HCT116 (cell line): ENCODE measurements at regions not wholly inside any gene's neighbourhood (a gene's known extent, or its start where the extent isn't known, plus 50 kb on each side); places are given as distances from the start of the nearest gene placed in this dataset.

ENCODE experiments used
- ATAC-seq: fragments of 200-7000 bp; cut with Tn5 transposase; 2 replicates; pipeline ENCODE4 v1.9.1; 2020; ENCODE audit warnings: mild to moderate bottlenecking, moderate library complexity
- BruUV-seq: library from RNA; stranded (reverse); fragments of 400-500 nt; replicated peaks from 2 replicates; lab custom pipeline; 2021; lab: Mats Ljungman, UMichigan
- CTCF ChIA-PET: fragments of 300-600 bp; sonication (Branson Sonifier 250); formaldehyde crosslinking; loops from one replicate; lab custom pipeline; 2021; ENCODE audit warnings: antibody characterized with exemption; lab: Charles Lee
- POLR2A ChIA-PET: fragments of 300-600, 350-600 bp; sonication (Branson Sonifier 250); formaldehyde crosslinking; loops from one replicate; lab custom pipeline; 2021; ENCODE audit warnings: antibody characterized with exemption; lab: Charles Lee
- RAD21 ChIA-PET, 2 experiments: fragments of 300-600 bp; sonication (Branson Sonifier 250); formaldehyde crosslinking; loops; one replicate each; lab custom pipeline; 2023; ENCODE audit warnings: low total read pairs in 2 of 2; ENCODE audit not compliant: uncharacterized antibody in 2 of 2, unreplicated experiment in 2 of 2, low non-redundant PET in 1 of 2; lab: Charles Lee
- DNase-seq: peaks from one replicate; pipeline ENCODE4 v3.0.0-alpha.2; 2010; ENCODE audit warnings: low read depth, low spot score
- H2AFZ ChIP-seq: fragments of 200-600 bp; shearing (Covaris generic), sonication (generic); 2 replicates; pipeline ENCODE4 v1.6.1; 2017; ENCODE audit warnings: low read depth, mixed run types, mixed read lengths, antibody characterized with exemption, low read length; ENCODE audit not compliant: poor library complexity, severe bottlenecking
- H3K27ac ChIP-seq: 2 replicates; pipeline ENCODE4 v1.5.1; 2012; ENCODE audit warnings: low read depth, low read length
- H3K27me3 ChIP-seq: fragments of 200-600 bp; sonication (generic); 2 replicates; pipeline ENCODE4 v1.6.1; 2016; ENCODE audit warnings: mixed run types, low read length, mixed read lengths; ENCODE audit not compliant: insufficient read depth
- H3K36me3 ChIP-seq, 2 experiments: fragments of 200-500 bp in 1 of 2; fragments of 200-600 bp in 1 of 2; sonication (Bioruptor generic) in 1 of 2; sonication (generic) in 1 of 2; 2 replicates each; pipeline versions ENCODE4 v1.5.1 to v1.6.1; 2014 to 2016; ENCODE audit warnings: low read length in 2 of 2, inconsistent platforms in 1 of 2, mixed read lengths in 1 of 2, mixed run types in 1 of 2; ENCODE audit not compliant: insufficient read depth in 2 of 2, control insufficient read depth in 1 of 2
- H3K4me1 ChIP-seq, 2 experiments: fragments of 200-600 bp in 1 of 2; sonication (generic) in 1 of 2; 2 replicates each; pipeline versions ENCODE4 v1.5.1 to v1.6.1; 2012 to 2017; ENCODE audit warnings: low read length in 2 of 2, inconsistent platforms in 1 of 2, mild to moderate bottlenecking in 1 of 2, mixed read lengths in 1 of 2, mixed run types in 1 of 2, moderate library complexity in 1 of 2; ENCODE audit not compliant: insufficient read depth in 2 of 2, control insufficient read depth in 1 of 2
- H3K4me2 ChIP-seq: fragments of 200-600 bp; sonication (generic); 2 replicates; pipeline ENCODE4 v1.6.1; 2017; ENCODE audit warnings: mixed run types, low read length, mixed read lengths
- H3K4me3 ChIP-seq, 2 experiments: fragments of 200-600 bp in 1 of 2; sonication (generic) in 1 of 2; replicated peaks in 1 of 2; 2 replicates each; pipeline ENCODE4 v1.5.1; 2011 to 2016; ENCODE audit warnings: low read length in 2 of 2, control low read depth in 1 of 2, low read depth in 1 of 2, mild to moderate bottlenecking in 1 of 2, mixed read lengths in 1 of 2, mixed run types in 1 of 2
- H3K79me2 ChIP-seq: fragments of 200-600 bp; sonication (generic); 2 replicates; pipeline ENCODE4 v1.6.1; 2017; ENCODE audit warnings: mild to moderate bottlenecking, mixed run types, low read length, moderate library complexity, mixed read lengths; ENCODE audit not compliant: insufficient read depth
- H3K9ac ChIP-seq: fragments of 200-600 bp; sonication (generic); 2 replicates; pipeline ENCODE4 v1.6.1; 2016; ENCODE audit warnings: low read length, mixed read lengths
- H3K9me2 ChIP-seq: fragments of 200-600 bp; sonication (generic), shearing (Covaris generic); 2 replicates; pipeline ENCODE4 v1.6.1; 2017; ENCODE audit warnings: mixed run types, mild to moderate bottlenecking, moderate library complexity; ENCODE audit not compliant: insufficient read depth
- H3K9me3 ChIP-seq, 2 experiments: fragments of 200-500 bp in 1 of 2; fragments of 200-600 bp in 1 of 2; sonication (Bioruptor generic) in 1 of 2; sonication (generic) in 1 of 2; 2 replicates each; pipeline ENCODE4 v1.6.1; 2014 to 2017; ENCODE audit warnings: low read length in 2 of 2, mixed read lengths in 2 of 2, inconsistent platforms in 1 of 2, low read depth in 1 of 2, mild to moderate bottlenecking in 1 of 2, mixed run types in 1 of 2, moderate library complexity in 1 of 2; ENCODE audit not compliant: control insufficient read depth in 1 of 2, insufficient read depth in 1 of 2
- H4K20me1 ChIP-seq: fragments of 200-600 bp; sonication (generic), shearing (Covaris generic); 2 replicates; pipeline ENCODE4 v1.6.1; 2017; ENCODE audit warnings: mixed run types, mild to moderate bottlenecking, moderate library complexity; ENCODE audit not compliant: insufficient read depth
- CBX3 ChIP-seq: IDR thresholded peaks from 2 replicates; pipeline ENCODE4 v1.6.1; 2012; ENCODE audit warnings: low read depth
- CEBPB ChIP-seq: IDR thresholded peaks from 2 replicates; pipeline ENCODE4 v1.6.1; 2012; ENCODE audit warnings: low read depth
- ELF1 ChIP-seq: IDR thresholded peaks from 2 replicates; pipeline ENCODE4 v1.6.1; 2012; ENCODE audit warnings: low read depth, borderline replicate concordance
- EZH2 ChIP-seq: fragments of 200-600 bp; sonication (generic); IDR thresholded peaks from 2 replicates; pipeline ENCODE4 v1.6.1; 2017; ENCODE audit warnings: antibody characterized with exemption, mixed run types
- EZH2phosphoT487 ChIP-seq: fragments of 200-600 bp; IDR thresholded peaks from 2 replicates; pipeline ENCODE4 v1.6.1; 2018; ENCODE audit warnings: antibody characterized with exemption, borderline replicate concordance
- FOSL1 ChIP-seq: IDR thresholded peaks from 2 replicates; pipeline ENCODE4 v1.6.1; 2012; ENCODE audit warnings: low read depth
- POLR2AphosphoS5 ChIP-seq: IDR thresholded peaks from 2 replicates; pipeline ENCODE4 v1.6.1; 2011; ENCODE audit warnings: mild to moderate bottlenecking, low read depth, low read length, moderate library complexity
- RAD21 ChIP-seq: IDR thresholded peaks from 2 replicates; pipeline ENCODE4 v1.6.1; 2012; ENCODE audit warnings: low read depth, mild to moderate bottlenecking
- SIN3A ChIP-seq: IDR thresholded peaks from 2 replicates; pipeline ENCODE4 v1.6.1; 2012; ENCODE audit warnings: low read depth
- YY1 ChIP-seq: IDR thresholded peaks from 2 replicates; pipeline ENCODE4 v1.6.1; 2011; ENCODE audit warnings: low read length, low read depth, moderate library complexity, mild to moderate bottlenecking; ENCODE audit not compliant: insufficient replicate concordance; ENCODE audit errors: extremely low read depth
- ZFX ChIP-seq: fragments of 450-650 bp; IDR thresholded peaks from 2 replicates; pipeline ENCODE4 v1.6.1; 2017
- ZNF274 ChIP-seq: fragments of 200-500 bp; sonication (Bioruptor generic); IDR thresholded peaks from 2 replicates; pipeline ENCODE4 v1.6.1; 2014; ENCODE audit warnings: mild to moderate bottlenecking, low read depth, low read length, inconsistent platforms
- intact Hi-C: fragments of 100-400 bp; cut with micrococcal nuclease; formaldehyde crosslinking; loops from 2 replicates; pipeline ENCODE4 v1.10.0; 2022
- TF ChIP-seq, protein P1 (sequence below), 3 experiments: fragments of 200-600 bp in 1 of 3; sonication (generic) in 1 of 3; IDR thresholded peaks in 2 of 3; conservative IDR thresholded peaks in 1 of 3; 2 replicates each; pipeline ENCODE4 v1.5.1; 2012 to 2017; ENCODE audit warnings: low read depth in 2 of 3, low read length in 2 of 3, antibody characterized with exemption in 1 of 3, borderline replicate concordance in 1 of 3, control low read depth in 1 of 3, mild to moderate bottlenecking in 1 of 3, mixed read lengths in 1 of 3, mixed run types in 1 of 3, moderate library complexity in 1 of 3; ENCODE audit not compliant: insufficient read depth in 1 of 3

DNA sequence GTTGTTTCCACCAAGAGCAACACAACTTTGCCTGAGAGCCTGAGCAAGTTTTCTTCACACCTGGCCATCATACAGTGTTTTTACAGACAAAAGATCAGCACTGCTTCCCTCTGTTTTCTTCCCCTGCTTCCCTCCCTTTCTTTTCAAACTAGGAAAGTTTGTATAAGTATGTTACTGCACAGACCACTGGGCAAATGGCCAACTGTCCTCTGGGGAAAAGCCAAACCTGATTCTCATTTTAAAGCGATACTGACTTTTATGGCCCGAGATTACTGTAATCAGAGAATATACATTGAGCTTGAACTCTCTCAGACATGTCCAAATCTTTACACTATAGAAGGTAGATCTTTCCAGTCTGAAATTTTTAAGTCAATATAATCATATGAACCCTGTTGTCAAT lies 415.0 kb downstream of the NFIB start:
- RAD21 ChIA-PET = no interaction called here
- H3K9me2 ChIP-seq = no peaks in the 10 kb centered on the region
- no peaks in the 10 kb centered on the region for H3K36me3 ChIP-seq
- no peaks in the 10 kb centered on the region for H3K79me2 ChIP-seq
- no peak for DNase-seq
- no peak for ATAC-seq
- CTCF ChIA-PET = no interaction called here
- H3K9me3 ChIP-seq = no peaks in the 10 kb centered on the region
- no peak overlapping the region for H3K9ac ChIP-seq
- POLR2A ChIA-PET = no interaction called here
- H3K27me3 ChIP-seq = no peaks in the 10 kb centered on the region
- no peak overlapping the region for H3K27ac ChIP-seq
- H3K4me1 ChIP-seq = no peaks in the 10 kb centered on the region
- no peak for TF ChIP-seq POLR2AphosphoS5
- no peak for TF ChIP-seq ZNF274
- TF ChIP-seq ELF1 = no peak
- no peak overlapping the region for H3K4me3 ChIP-seq
- no peaks in the 10 kb centered on the region for H4K20me1 ChIP-seq
- BruUV-seq = no TSS peak
- intact Hi-C loops = no loop called here
- H3K4me2 ChIP-seq = no peak overlapping the region
- H2AFZ ChIP-seq = no peak overlapping the region

DNA sequence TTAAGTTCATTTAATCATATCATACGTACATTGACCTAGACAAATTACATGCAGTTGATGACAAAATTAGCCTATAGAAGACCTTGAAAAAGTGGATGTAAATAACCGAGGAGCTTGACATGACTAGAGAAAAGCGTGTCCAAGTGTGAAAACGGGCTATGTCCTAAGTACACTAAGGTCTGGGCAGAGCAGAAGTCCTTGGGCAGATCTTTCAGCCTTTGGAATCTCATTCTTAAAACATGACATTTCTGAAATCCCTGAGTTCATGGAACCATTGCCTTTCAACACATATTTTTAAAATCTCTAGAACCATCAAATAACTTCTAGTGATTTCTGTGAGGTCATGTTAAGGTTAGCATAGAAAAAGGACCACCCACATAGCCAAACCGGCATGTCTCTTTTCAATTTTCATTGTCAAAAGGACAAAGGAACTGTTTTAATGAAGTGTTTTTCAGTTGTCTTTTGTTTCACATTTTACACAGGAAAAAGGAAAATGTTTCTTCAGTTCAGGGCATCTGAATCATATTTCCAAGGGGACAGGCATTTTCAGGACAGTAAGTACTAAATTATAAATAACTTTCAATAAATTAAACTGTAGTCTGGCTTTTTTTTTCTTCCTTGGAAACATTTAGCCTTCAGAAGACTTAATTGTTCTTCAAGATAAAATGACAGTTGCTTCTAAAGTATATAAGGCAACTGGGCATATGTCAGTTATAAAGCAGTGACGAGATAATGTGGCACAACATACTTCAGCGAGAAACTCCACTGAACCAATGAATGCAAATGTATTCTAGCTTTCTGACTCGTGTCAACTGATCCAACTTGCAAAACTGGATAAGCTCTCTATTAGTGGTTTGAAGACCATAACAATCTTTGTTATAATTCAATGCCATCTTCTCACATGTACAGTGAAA lies 416.8 kb downstream of the NFIB start:
- ATAC-seq = no peak
- BruUV-seq = no TSS peak
- CTCF ChIA-PET = no interaction called here
- Histone ChIP-seq H3K9me2 (no peaks in the 10 kb centered on the region), H4K20me1 (no peaks in the 10 kb centered on the region), H3K9me3 (no peaks in the 10 kb centered on the region), H3K79me2 (no peaks in the 10 kb centered on the region), H3K4me3 (no peak overlapping the region), H3K36me3 (no peaks in the 10 kb centered on the region)
- no peak for TF ChIP-seq POLR2AphosphoS5
- no peak for TF ChIP-seq YY1
- no peak for TF ChIP-seq EZH2phosphoT487
- TF ChIP-seq, protein P1, sequence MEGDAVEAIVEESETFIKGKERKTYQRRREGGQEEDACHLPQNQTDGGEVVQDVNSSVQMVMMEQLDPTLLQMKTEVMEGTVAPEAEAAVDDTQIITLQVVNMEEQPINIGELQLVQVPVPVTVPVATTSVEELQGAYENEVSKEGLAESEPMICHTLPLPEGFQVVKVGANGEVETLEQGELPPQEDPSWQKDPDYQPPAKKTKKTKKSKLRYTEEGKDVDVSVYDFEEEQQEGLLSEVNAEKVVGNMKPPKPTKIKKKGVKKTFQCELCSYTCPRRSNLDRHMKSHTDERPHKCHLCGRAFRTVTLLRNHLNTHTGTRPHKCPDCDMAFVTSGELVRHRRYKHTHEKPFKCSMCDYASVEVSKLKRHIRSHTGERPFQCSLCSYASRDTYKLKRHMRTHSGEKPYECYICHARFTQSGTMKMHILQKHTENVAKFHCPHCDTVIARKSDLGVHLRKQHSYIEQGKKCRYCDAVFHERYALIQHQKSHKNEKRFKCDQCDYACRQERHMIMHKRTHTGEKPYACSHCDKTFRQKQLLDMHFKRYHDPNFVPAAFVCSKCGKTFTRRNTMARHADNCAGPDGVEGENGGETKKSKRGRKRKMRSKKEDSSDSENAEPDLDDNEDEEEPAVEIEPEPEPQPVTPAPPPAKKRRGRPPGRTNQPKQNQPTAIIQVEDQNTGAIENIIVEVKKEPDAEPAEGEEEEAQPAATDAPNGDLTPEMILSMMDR (IDR thresholded peaks at IDR 0.05 in 2 of 3, conservative IDR thresholded peaks at IDR 0.05 in 1 of 3; ENCODE audit: borderline replicate concordance in 1 of 3, insufficient read depth in 1 of 3, low read depth in 2 of 3, low read length in 2 of 3) = no peak
- TF ChIP-seq CBX3 = no peak
- no peak for TF ChIP-seq CEBPB
- TF ChIP-seq RAD21 = no peak
- TF ChIP-seq FOSL1 = no peak
- TF ChIP-seq ZFX = no peak
- no peak for TF ChIP-seq ZNF274
- TF ChIP-seq EZH2 = no peak
- TF ChIP-seq SIN3A = no peak
- TF ChIP-seq, all 23 proteins: peak for 0
- H2AFZ ChIP-seq = no peak overlapping the region
- no peak overlapping the region for H3K27ac ChIP-seq
- H3K9ac ChIP-seq = no peak overlapping the region
- intact Hi-C loops = no loop called here
- H3K4me1 ChIP-seq = no peaks in the 10 kb centered on the region
- no peak overlapping the region for H3K4me2 ChIP-seq
- ChIA-PET RAD21 (no interaction called here), POLR2A (no interaction called here)
- no peaks in the 10 kb centered on the region for H3K27me3 ChIP-seq
- DNase-seq = no peak
